Erythroblast (primary cell): ENCODE measurements at regions not wholly inside any gene's neighbourhood (a gene's known extent, or its start where the extent isn't known, plus 50 kb on each side); places are given as distances from the start of the nearest gene placed in this dataset.

Experiments
- GATA1 ChIP-seq: IDR thresholded peaks from 2 replicates; pipeline ENCODE4 v1.6.1; 2011; ENCODE audit warnings: low read depth, mild to moderate bottlenecking, control low read depth, low read length, moderate library complexity
- POLR2A ChIP-seq: IDR thresholded peaks from 2 replicates; pipeline ENCODE4 v1.6.1; 2011; ENCODE audit warnings: mild to moderate bottlenecking, low read length

GRCh38 chr16:64251742-64252141 is 870.1 kb downstream of the CDH11 start:
- no peak for TF ChIP-seq POLR2A
- TF ChIP-seq GATA1 = no peak
